Activated effector memory CD4-positive, alpha-beta T cell treated with anti-CD3 and anti-CD28 coated beads, Interleukin-2, amount 50 U/mL, for 16 hours (primary cell): ENCODE measurements at regions not wholly inside any gene's neighbourhood (a gene's known extent, or its start where the extent isn't known, plus 50 kb on each side); places are given as distances from the start of the nearest gene placed in this dataset.
"Not testable (repeated sequence)": the region's sequence is repeated elsewhere in the genome, so short reads cannot be mapped to it uniquely, and the experiment has no call there.

Experiments
- DNase-seq: peaks from one replicate; pipeline ENCODE4 v3.0.0-alpha.2; 2020

DNA sequence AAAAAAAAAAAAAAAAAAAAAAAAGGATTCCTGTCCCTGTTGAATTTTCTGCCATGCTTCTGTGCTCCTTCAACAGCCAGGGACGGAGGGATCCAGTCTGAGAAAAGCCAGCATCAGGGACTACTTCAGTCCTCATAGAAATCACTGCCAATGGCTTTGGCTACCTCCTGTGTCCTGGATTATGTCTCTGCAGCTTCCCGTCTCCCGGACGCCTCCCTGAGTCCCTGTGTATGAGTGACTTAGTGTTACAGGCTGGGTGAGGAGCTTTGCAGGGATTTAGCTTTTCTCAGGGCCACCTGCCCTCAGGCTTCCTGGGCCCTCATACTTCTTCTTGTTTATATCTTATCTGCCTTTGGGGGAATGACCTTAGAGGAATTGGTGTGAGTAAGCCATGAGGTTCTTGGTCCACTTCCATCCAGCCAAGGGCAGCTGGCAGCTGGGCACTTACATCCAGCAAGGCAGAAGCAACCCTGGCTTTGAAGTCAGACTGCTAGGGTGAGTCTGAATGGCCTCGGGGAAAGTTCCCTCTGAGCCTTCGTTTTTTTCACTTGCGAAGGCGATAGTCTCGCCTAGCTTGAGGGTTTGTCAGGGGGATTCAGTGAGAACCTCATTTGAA is 83.6 kb upstream of the CRYM start:
- not testable (repeated sequence) for DNase-seq

GRCh38 chr16:21361045-21361444 is 83.0 kb upstream of the CRYM start:
- DNase-seq, result not testable (repeated sequence)

- DNase-seq, result not testable (repeated sequence)
Observed at GRCh38 chr16:21359513-21359912, 81.4 kb upstream of the CRYM start.

GRCh38 chr16:21358261-21358795 is 80.2 kb upstream of the CRYM start:
- DNase-seq, result not testable (repeated sequence)

GRCh38 chr16:21356308-21356707 is 78.2 kb upstream of the CRYM start:
- DNase-seq, result not testable (repeated sequence)

GRCh38 chr16:21351433-21351832 is 73.3 kb upstream of the CRYM start:
- DNase-seq, result not testable (repeated sequence)

DNA sequence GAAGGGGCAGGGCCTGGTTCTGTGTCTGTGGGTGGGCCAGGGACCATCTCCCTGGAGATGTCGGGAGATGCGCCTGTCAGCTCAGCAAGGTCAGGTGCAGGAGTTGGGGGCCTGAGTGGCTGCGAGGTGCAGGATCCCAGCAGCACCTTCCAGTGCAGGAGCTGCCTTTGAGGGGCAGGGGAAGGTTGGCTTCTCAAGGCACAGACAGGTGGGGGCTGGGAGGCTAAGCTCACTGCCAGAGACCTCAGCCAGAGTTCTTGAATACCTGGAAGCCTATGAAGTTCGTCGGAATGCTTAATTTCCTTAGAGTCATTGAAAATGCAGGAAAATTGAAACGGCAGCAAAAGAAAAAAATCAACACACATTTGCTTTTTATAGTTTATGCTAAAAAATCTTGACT is 72.8 kb upstream of the CRYM start:
- not testable (repeated sequence) for DNase-seq

DNA sequence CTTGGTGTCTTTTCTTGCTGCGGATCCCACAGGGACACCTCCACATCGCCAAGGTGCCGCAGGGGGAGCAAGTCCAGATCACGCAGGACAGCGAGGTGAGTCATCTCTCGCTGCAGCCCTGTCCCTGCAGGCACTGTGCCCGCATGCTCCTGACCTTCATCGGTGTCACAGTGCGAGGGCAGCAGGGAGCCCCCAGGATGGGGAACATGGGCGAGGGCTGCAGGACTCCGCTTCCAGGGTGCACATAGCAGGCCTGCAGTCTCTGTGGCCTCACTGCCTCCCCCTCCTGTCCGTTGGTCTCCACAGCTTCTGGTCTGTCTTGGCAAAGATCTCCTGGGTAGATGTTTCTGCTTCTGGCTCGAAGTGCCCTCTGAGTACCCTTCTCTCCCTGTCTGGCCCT is 71.2 kb upstream of the CRYM start:
- not testable (repeated sequence) for DNase-seq

DNA sequence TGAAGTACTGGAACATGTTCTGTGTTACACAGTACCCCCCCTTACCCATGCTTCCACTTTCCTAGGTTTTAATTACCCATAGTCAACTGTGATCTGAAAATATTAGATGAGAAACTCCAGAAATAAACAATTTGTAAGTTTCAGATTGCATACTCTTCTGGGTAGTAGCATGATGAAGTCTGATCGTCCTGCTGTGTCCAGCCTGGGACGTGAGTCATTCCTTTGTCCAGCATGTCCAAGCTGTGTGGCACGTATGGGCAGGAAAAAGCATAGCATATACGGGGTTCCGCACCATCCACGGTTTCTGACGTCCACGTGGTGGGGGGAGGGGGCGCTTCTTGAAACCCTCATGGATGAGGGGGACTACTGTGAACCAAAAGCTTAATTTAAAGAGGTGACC is 70.7 kb upstream of the CRYM start:
- DNase-seq, result not testable (repeated sequence)

DNA sequence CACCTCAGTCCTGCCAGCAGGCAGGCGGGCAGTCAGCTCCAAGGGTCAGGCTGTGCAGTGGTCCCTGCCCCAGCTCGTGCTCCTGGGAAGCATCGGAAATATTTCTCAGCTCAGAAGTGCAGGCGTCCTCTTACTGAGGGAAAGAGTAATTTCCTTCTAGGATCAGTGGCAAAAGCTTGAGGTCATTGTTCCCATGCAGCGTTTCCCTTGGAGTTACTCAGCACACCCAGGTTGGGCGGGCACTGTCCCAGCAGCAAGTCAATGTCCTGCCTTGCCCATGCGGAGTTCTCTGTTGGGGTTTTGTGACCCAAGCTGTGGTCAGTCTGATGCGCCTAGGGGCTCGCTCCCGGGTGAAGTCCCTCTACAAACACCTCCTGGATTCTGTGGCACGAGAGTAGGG is 69.4 kb upstream of the CRYM start:
- DNase-seq, result not testable (repeated sequence)

DNA sequence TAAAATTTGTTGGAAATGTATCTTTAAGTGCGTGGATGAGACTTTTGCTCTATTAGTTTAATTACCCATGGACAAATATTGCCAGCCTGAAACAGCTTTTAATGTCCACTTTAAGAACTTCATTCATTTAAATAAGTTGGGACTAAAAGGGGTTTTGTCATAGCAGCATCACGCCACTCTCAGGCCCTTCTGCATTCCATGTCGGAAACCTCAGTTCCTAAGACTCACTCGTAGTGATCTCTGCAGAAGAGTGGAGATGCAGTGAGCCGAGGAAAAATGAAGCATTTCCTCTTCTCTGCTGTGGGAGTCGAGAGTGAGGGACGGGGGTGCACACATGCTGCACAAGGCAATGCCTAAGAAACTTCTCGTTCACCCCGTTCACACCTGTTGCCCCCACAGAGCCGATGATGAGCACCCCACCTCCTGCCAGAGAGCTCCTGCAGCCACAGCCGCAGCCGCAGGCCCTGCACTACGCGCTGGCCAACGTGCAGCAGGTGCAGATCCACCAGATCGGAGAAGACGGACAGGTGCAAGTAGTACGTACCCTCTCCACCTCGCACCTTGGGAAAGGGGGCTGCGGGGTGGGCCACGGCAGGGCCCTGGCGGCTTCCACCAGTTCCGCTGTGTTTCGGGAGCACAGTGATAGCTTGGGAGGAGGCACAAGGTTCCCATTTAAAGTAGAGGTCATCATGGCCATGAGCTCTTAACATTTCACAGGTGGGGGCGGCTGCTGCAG is 68.8 kb upstream of the CRYM start:
- DNase-seq, result not testable (repeated sequence)

- DNase-seq, result not testable (repeated sequence)
Observed at GRCh38 chr16:21344361-21344912, 66.3 kb upstream of the CRYM start.

DNA sequence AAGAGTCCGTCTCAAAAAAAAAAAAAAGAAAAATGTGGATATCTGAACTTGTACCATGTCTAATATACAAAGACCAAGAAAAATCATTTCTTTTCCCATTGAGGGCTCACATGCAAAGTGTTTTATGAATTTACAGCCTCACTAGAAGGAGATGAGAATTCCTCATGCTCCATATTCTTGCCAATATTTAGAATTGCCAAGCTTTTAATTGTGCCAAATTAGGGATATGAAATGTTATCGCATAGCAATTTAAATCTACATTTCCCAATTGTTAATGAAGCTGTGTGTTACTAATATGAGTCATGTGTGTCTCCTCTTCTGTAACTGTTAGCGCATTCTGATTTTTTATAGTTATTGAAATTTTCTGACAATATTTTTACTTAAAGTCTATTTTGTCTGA is 63.0 kb upstream of the CRYM start:
- DNase-seq, result no peak

GRCh38 chr16:21339941-21340340 is 61.9 kb upstream of the CRYM start:
- no peak for DNase-seq

- no peak for DNase-seq
Observed at GRCh38 chr16:21339269-21339641, 61.2 kb upstream of the CRYM start.

- DNase-seq, result no peak
Observed at GRCh38 chr16:21338537-21339268, 60.6 kb upstream of the CRYM start.

GRCh38 chr16:21336231-21336630 is 58.1 kb upstream of the CRYM start:
- DNase-seq, result no peak

DNA sequence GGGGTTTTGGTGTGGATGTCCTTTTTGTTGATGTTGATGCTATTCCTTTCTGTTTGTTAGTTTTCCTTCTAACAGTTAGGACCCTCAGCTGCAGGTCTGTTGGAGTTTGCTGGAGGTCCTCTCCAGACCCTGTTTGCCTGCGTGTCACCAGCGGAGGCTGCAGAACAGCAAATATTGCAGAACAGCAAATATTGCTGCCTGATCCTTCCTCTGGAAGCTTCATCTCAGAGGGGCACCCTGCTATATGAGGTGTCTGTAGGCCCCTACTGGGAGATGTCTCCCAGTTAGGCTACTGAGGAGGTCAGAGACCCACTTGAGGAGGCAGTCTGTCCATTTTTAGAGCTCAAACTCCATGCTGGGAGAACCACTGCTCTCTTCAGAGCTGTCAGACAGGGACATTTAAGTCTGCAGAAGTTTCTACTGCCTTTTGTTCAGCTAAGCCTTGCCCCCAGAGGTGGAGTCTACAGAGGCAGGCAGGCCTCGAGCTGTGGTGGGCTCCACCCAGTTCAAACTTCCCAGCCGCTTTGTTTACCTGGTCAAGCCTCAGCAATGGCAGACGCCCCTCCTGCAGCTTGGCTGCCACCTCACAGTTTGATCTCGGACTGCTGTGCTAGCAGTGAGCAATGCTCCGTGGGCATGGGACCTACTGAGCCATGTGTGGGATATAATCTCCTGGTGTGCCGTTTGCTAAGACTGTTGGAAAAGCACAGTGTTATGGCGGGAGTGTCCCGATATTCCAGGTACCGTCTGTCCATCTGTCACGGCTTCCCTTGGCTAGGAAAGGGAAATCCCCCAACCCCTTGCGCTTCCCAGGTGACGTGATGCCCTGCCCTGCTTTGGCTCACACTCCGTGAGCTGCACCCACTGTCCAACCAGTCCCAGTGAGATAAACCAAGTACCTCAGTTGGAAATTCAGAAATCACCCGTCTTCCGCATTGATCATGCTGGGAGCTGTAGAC is 56.4 kb upstream of the CRYM start:
- DNase-seq, result not testable (repeated sequence)

GRCh38 chr16:21333683-21334082 is 55.6 kb upstream of the CRYM start:
- DNase-seq, result not testable (repeated sequence)
